ENCODE measurements at regions not wholly inside any gene's neighbourhood (a gene's known extent, or its start where the extent isn't known, plus 50 kb on each side); places are given as distances from the start of the nearest gene placed in this dataset.

- peaks cover 0 to 11% (median 0%) of the 10 kb centered on the region in 3 donors for H3K27me3 ChIP-seq
- TF ChIP-seq POLR2AphosphoS5 (IDR thresholded peaks at IDR 0.05) (no peak), CTCF (IDR thresholded peaks at IDR 0.05) (no peak), EP300 (IDR thresholded peaks at IDR 0.05) (no peak), POLR2A (IDR thresholded peaks at IDR 0.05) (no peak)
- no peak overlapping the region for H3K4me3 ChIP-seq
- intact Hi-C loops (cut with DNase I; ENCODE audit: low total_unique reads) = no loop called here
- no peak overlapping the region for H3K27ac ChIP-seq
- no peak for DNase-seq
- no peaks in the 10 kb centered on the region for H3K9me3 ChIP-seq
- H3K4me1 ChIP-seq = no peaks in the 10 kb centered on the region
- 87 to 100% (median 96%) methylated on average over 2 of the region's 2 CpGs for WGBS, 5 donors
- no peaks in the 10 kb centered on the region for H3K36me3 ChIP-seq
These were observed 217.8 kb downstream of the UACA start for GRCh38 chr15:70545526-70545925.

- intact Hi-C loops (cut with DNase I; ENCODE audit: low total_unique reads) = no loop called here
- H3K36me3 ChIP-seq = no peaks in the 10 kb centered on the region
- no peak for DNase-seq
- H3K27ac ChIP-seq = no peak overlapping the region
- WGBS, 5 donors = 85 to 100% (median 94%) methylated on average over 1 of the region's 1 CpG
- H3K27me3 ChIP-seq = peaks cover 0 to 23% (median 0%) of the 10 kb centered on the region in 3 donors
- H3K4me1 ChIP-seq = no peaks in the 10 kb centered on the region
- H3K9me3 ChIP-seq = no peaks in the 10 kb centered on the region
- no peak for TF ChIP-seq EP300 (IDR thresholded peaks at IDR 0.05)
- no peak for TF ChIP-seq CTCF (IDR thresholded peaks at IDR 0.05)
- TF ChIP-seq POLR2A (IDR thresholded peaks at IDR 0.05) = no peak
- TF ChIP-seq POLR2AphosphoS5 (IDR thresholded peaks at IDR 0.05) = no peak
- H3K4me3 ChIP-seq = no peak overlapping the region
These were observed 221.8 kb downstream of the UACA start for GRCh38 chr15:70541511-70541910.

GRCh38 chr15:70539912-70540530, 223.3 kb downstream of the UACA start:
- Histone ChIP-seq H3K4me1 (no peaks in the 10 kb centered on the region), H3K36me3 (no peaks in the 10 kb centered on the region), H3K27me3 (peaks cover 0 to 27% (median 0%) of the 10 kb centered on the region in 3 donors), H3K27ac (no peak overlapping the region), H3K9me3 (no peaks in the 10 kb centered on the region), H3K4me3 (no peak overlapping the region)
- DNase-seq = no peak
- WGBS, 5 donors = 63 to 79% (median 75%) methylated on average over 6 to 12 of the region's 12 CpGs
- no peak for TF ChIP-seq EP300 (IDR thresholded peaks at IDR 0.05)
- intact Hi-C loops (cut with DNase I; ENCODE audit: low total_unique reads) = no loop called here

- 80 to 94% (median 87%) methylated on average over 5 of the region's 5 CpGs for WGBS, 5 donors
- H3K9me3 ChIP-seq = no peaks in the 10 kb centered on the region
These were observed 223.9 kb downstream of the UACA start for GRCh38 chr15:70539409-70539808.

More at GRCh38 chr15:70539409-70539808, 223.9 kb downstream of the UACA start:
- H3K27ac ChIP-seq = no peak overlapping the region
- H3K36me3 ChIP-seq = no peaks in the 10 kb centered on the region
- H3K4me1 ChIP-seq = no peaks in the 10 kb centered on the region
- TF ChIP-seq CTCF (IDR thresholded peaks at IDR 0.05) (no peak), POLR2A (IDR thresholded peaks at IDR 0.05) (no peak), EP300 (IDR thresholded peaks at IDR 0.05) (no peak), POLR2AphosphoS5 (IDR thresholded peaks at IDR 0.05) (no peak)
- H3K27me3 ChIP-seq = peaks cover 0 to 27% (median 4%) of the 10 kb centered on the region in 3 donors
- intact Hi-C loops (cut with DNase I; ENCODE audit: low total_unique reads) = no loop called here
- no peak overlapping the region for H3K4me3 ChIP-seq
- DNase-seq = no peak

Measured in stomach (tissue), 8 donors.